IMR-90 (cell line): ENCODE measurements at regions not wholly inside any gene's neighbourhood (a gene's known extent, or its start where the extent isn't known, plus 50 kb on each side); places are given as distances from the start of the nearest gene placed in this dataset.

Experiments
- ATAC-seq: fragments of 200-7000 bp; cut with Tn5 transposase; 2 replicates; pipeline ENCODE4 v1.9.1; 2020; ENCODE audit warnings: low read depth, mild to moderate bottlenecking, moderate library complexity
- BruUV-seq: library from RNA; stranded (reverse); fragments of 400-500 nt; replicated peaks from 2 replicates; lab custom pipeline; 2021; lab: Mats Ljungman, UMichigan
- CTCF ChIA-PET: fragments of 300-600 bp; formaldehyde crosslinking; extraction: SDS; loops from one replicate; lab custom pipeline; 2021; ENCODE audit warnings: antibody characterized with exemption; lab: Yijun Ruan, JAX
- POLR2A ChIA-PET: fragments of 300-600 bp; sonication (Branson Sonifier 250); formaldehyde crosslinking; loops from one replicate; lab custom pipeline; 2022; ENCODE audit warnings: antibody characterized with exemption; ENCODE audit not compliant: unreplicated experiment; lab: Charles Lee
- DNase-seq: peaks from one replicate; pipeline ENCODE4 v3.0.0; 2013
- H2AFZ ChIP-seq: replicated peaks from 2 replicates; pipeline ENCODE3; 2013; ENCODE audit warnings: low read length, mild to moderate bottlenecking; ENCODE audit not compliant: poor library complexity
- H2AK5ac ChIP-seq: 2 replicates; pipeline ENCODE4 v1.6.1; 2013; ENCODE audit warnings: low read depth, low read length, inconsistent platforms
- H2AK9ac ChIP-seq: replicated peaks from 2 replicates; pipeline ENCODE3; 2013; ENCODE audit warnings: mild to moderate bottlenecking, low read depth, low read length, moderate library complexity; ENCODE audit not compliant: poor library complexity
- H2BK120ac ChIP-seq: 2 replicates; pipeline ENCODE4 v1.6.1; 2013; ENCODE audit warnings: low read depth, low read length, inconsistent platforms
- H2BK15ac ChIP-seq: 3 replicates; pipeline ENCODE4 v1.6.1; 2013; ENCODE audit warnings: low read depth, low read length, inconsistent platforms
- H2BK20ac ChIP-seq: 2 replicates; pipeline ENCODE4 v1.6.1; 2013; ENCODE audit warnings: low read depth, mild to moderate bottlenecking, inconsistent platforms, low read length, moderate library complexity
- H2BK5ac ChIP-seq: 2 replicates; pipeline ENCODE4 v1.6.1; 2013; ENCODE audit warnings: mild to moderate bottlenecking, low read depth, low read length, inconsistent platforms; ENCODE audit not compliant: poor library complexity, severe bottlenecking
- H3K14ac ChIP-seq: replicated peaks from 2 replicates; pipeline ENCODE4 v1.6.1; 2013; ENCODE audit warnings: low read depth, low read length, inconsistent platforms
- H3K18ac ChIP-seq: 2 replicates; pipeline ENCODE4 v1.6.1; 2013; ENCODE audit warnings: low read depth, low read length, control low read depth
- H3K23ac ChIP-seq: 2 replicates; pipeline ENCODE4 v1.6.1; 2013; ENCODE audit warnings: low read depth, low read length, inconsistent platforms
- H3K27ac ChIP-seq: 2 replicates; pipeline ENCODE4 v1.5.1; 2013; ENCODE audit warnings: mild to moderate bottlenecking, control low read depth, low read length; ENCODE audit not compliant: insufficient read depth
- H3K27me3 ChIP-seq: 2 replicates; pipeline ENCODE4 v1.6.1; 2013; ENCODE audit warnings: low read length; ENCODE audit not compliant: control insufficient read depth, insufficient read depth
- H3K36me3 ChIP-seq: 2 replicates; pipeline ENCODE4 v1.6.1; 2013; ENCODE audit warnings: low read length, mixed read lengths; ENCODE audit not compliant: control insufficient read depth, insufficient read depth
- H3K4ac ChIP-seq: 2 replicates; pipeline ENCODE4 v1.6.1; 2013; ENCODE audit warnings: low read depth, low read length, inconsistent platforms
- H3K4me1 ChIP-seq: 2 replicates; pipeline ENCODE4 v1.6.1; 2013; ENCODE audit warnings: low read length, mixed read lengths; ENCODE audit not compliant: control insufficient read depth, insufficient read depth
- H3K4me2 ChIP-seq: 2 replicates; pipeline ENCODE4 v1.6.1; 2013; ENCODE audit warnings: low read depth, mild to moderate bottlenecking, control low read depth, low read length, moderate library complexity
- H3K4me3 ChIP-seq: 2 replicates; pipeline ENCODE4 v1.5.1; 2013; ENCODE audit warnings: low read depth, mild to moderate bottlenecking, control low read depth, low read length, moderate library complexity; ENCODE audit not compliant: insufficient read depth
- H3K56ac ChIP-seq: 2 replicates; pipeline ENCODE4 v1.6.1; 2013; ENCODE audit warnings: low read length, inconsistent platforms; ENCODE audit not compliant: insufficient read depth; ENCODE audit errors: extremely low read depth
- H3K79me1 ChIP-seq, 2 experiments: 2 replicates each; pipeline ENCODE4 v1.6.1; 2013; ENCODE audit warnings: low read length in 2 of 2, inconsistent platforms in 1 of 2, low read depth in 1 of 2
- H3K9ac ChIP-seq: 2 replicates; pipeline ENCODE4 v1.6.1; 2013; ENCODE audit warnings: low read depth, low read length, control low read depth
- H3K9me1 ChIP-seq: 2 replicates; pipeline ENCODE4 v1.6.1; 2013; ENCODE audit warnings: low read length, inconsistent platforms; ENCODE audit not compliant: insufficient read depth
- H3K9me3 ChIP-seq: 2 replicates; pipeline ENCODE4 v1.6.1; 2013; ENCODE audit warnings: low read length; ENCODE audit not compliant: control insufficient read depth, insufficient read depth
- H4K20me1 ChIP-seq: 2 replicates; pipeline ENCODE4 v1.6.1; 2013; ENCODE audit warnings: low read length, inconsistent platforms; ENCODE audit not compliant: insufficient read depth
- H4K5ac ChIP-seq: 2 replicates; pipeline ENCODE4 v1.6.1; 2013; ENCODE audit warnings: mild to moderate bottlenecking, low read depth, low read length, control low read depth
- H4K8ac ChIP-seq, 2 experiments: 2 replicates each; pipeline ENCODE4 v1.6.1; 2013; ENCODE audit warnings: low read depth in 2 of 2, low read length in 2 of 2, control low read depth in 1 of 2, inconsistent platforms in 1 of 2
- H4K91ac ChIP-seq: 2 replicates; pipeline ENCODE4 v1.6.1; 2013; ENCODE audit warnings: low read depth, low read length, inconsistent platforms; ENCODE audit not compliant: insufficient read depth
- BHLHE40 ChIP-seq: fragments of 150-350 bp; IDR thresholded peaks from 2 replicates; pipeline ENCODE4 v1.6.1; 2016; ENCODE audit warnings: mild to moderate bottlenecking, low read depth, low read length
- CEBPB ChIP-seq: IDR thresholded peaks from 2 replicates; pipeline ENCODE4 v1.6.1; 2012; ENCODE audit warnings: low read depth, low read length, improper control_type of control experiment
- CHD1 ChIP-seq: IDR thresholded peaks from 2 replicates; pipeline ENCODE4 v1.6.1; 2012; ENCODE audit warnings: low read depth, low read length, improper control_type of control experiment
- FOS ChIP-seq: fragments of 150-350 bp; IDR thresholded peaks from 2 replicates; pipeline ENCODE4 v1.6.1; 2016; ENCODE audit warnings: low read depth, low read length
- MAFK ChIP-seq: IDR thresholded peaks from 2 replicates; pipeline ENCODE4 v1.6.1; 2012; ENCODE audit warnings: low read depth, low read length, improper control_type of control experiment
- MAZ ChIP-seq: IDR thresholded peaks from 2 replicates; pipeline ENCODE4 v1.6.1; 2012; ENCODE audit warnings: low read depth, mild to moderate bottlenecking, low read length, improper control_type of control experiment, moderate library complexity, borderline replicate concordance
- MXI1 ChIP-seq: IDR thresholded peaks from 2 replicates; pipeline ENCODE4 v1.6.1; 2012; ENCODE audit warnings: low read depth, mild to moderate bottlenecking, low read length, moderate library complexity, borderline replicate concordance
- NFE2L2 ChIP-seq: fragments of 150-350 bp; IDR thresholded peaks from 2 replicates; pipeline ENCODE4 v1.6.1; 2016; ENCODE audit warnings: low read depth, mild to moderate bottlenecking, low read length
- POLR2A ChIP-seq: IDR thresholded peaks from 2 replicates; pipeline ENCODE4 v1.6.1; 2012; ENCODE audit warnings: mild to moderate bottlenecking, low read depth, low read length
- RAD21 ChIP-seq: IDR thresholded peaks from 2 replicates; pipeline ENCODE4 v1.6.1; 2012; ENCODE audit warnings: low read length, improper control_type of control experiment
- RCOR1 ChIP-seq: IDR thresholded peaks from 2 replicates; pipeline ENCODE4 v1.6.1; 2012; ENCODE audit warnings: mild to moderate bottlenecking, low read length, improper control_type of control experiment; ENCODE audit not compliant: insufficient replicate concordance
- RFX5 ChIP-seq: IDR thresholded peaks from 2 replicates; pipeline ENCODE4 v1.8.0; 2012; ENCODE audit warnings: low read depth, mild to moderate bottlenecking, low read length, moderate library complexity
- WGBS, 2 experiments: methylation state at CpG; one replicate each; pipeline versions ENCODE4 v1.1.5 to v1.1.7; 2013; ENCODE audit warnings: missing lambda C conversion rate in 2 of 2; ENCODE audit not compliant: insufficient read length in 1 of 2; ENCODE audit errors: extremely low coverage in 2 of 2; 5-methylcytosine and 5-hydroxymethylcytosine counted together
- dilution Hi-C: fragments of 300-500 bp; cut with HindIII; formaldehyde crosslinking; loops from one replicate; pipeline ENCODE4 v1.14.3; 2018; ENCODE audit warnings: low sequenced_read_pairs; ENCODE audit not compliant: unreplicated experiment
- in situ Hi-C: fragments of 300-500 bp; cut with MboI; formaldehyde crosslinking; loops from 3 replicates; pipeline ENCODE4 v1.14.3; 2019; ENCODE audit warnings: low sequenced_read_pairs, inconsistent platforms, mixed read lengths
- intact Hi-C: fragments of 100-400 bp; cut with micrococcal nuclease; formaldehyde crosslinking; loops from 2 replicates; pipeline ENCODE4 v1.10.0; 2022
- TF ChIP-seq, protein P1 (sequence below): conservative IDR thresholded peaks from 2 replicates; pipeline ENCODE4 v1.5.1; 2012; ENCODE audit warnings: mild to moderate bottlenecking, low read depth, low read length, improper control_type of control experiment
- TF ChIP-seq, protein P2 (sequence below): fragments of 150-350 bp; IDR thresholded peaks from 2 replicates; pipeline ENCODE4 v1.6.1; 2016; ENCODE audit warnings: low read depth, mild to moderate bottlenecking, low read length, moderate library complexity, borderline replicate concordance
- TF ChIP-seq, protein P3 (sequence below): fragments of 150-350 bp; IDR thresholded peaks from 2 replicates; pipeline ENCODE4 v1.6.1; 2017; ENCODE audit warnings: mild to moderate bottlenecking, antibody characterized with exemption, low read length, low read depth

DNA sequence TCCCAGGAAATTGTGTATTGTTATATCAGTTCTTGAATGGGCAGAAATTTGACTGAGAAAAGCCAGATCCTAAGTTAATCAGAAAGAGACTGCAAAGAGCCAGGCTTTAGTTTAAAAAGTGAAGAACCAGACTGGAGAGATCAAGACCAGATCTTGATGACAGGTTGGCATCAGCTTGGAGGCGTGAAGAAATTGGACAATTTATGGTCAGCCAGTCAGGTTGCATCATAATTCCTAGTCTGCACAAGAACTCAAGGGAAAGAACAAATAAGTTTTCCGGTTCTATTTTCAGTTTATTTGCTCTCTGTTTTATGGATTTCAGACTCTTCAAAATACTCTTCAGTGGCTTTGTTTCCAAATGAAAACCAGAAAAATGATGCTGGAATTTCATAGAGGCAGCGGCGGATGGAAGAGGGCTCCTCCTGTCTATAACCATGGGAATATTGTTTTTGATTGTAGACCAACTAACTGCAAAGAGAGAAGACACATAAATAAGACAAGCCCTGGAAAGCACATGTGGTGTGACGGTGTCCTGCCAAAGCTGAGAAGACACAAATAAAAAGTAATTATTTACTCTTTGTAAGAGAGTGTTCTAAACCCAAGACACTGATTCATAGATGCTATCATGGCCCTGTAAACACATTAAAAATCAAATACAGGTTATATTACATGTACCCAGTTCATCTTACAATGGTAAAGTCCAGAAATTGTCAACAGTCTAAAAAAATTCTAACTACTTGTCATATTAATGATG is 91.7 kb downstream of the PCTP start:
- intact Hi-C loops = loop anchor here (10.0 kb wide), 2 partner anchors 752 to 1122 kb away; partner anchors contain the start of genes COIL and NOG
- H2BK15ac ChIP-seq = no peak overlapping the region
- H3K9me1 ChIP-seq = no peaks in the 10 kb centered on the region
- no peak for TF ChIP-seq FOS
- no peak for TF ChIP-seq RAD21
- TF ChIP-seq, protein P1, sequence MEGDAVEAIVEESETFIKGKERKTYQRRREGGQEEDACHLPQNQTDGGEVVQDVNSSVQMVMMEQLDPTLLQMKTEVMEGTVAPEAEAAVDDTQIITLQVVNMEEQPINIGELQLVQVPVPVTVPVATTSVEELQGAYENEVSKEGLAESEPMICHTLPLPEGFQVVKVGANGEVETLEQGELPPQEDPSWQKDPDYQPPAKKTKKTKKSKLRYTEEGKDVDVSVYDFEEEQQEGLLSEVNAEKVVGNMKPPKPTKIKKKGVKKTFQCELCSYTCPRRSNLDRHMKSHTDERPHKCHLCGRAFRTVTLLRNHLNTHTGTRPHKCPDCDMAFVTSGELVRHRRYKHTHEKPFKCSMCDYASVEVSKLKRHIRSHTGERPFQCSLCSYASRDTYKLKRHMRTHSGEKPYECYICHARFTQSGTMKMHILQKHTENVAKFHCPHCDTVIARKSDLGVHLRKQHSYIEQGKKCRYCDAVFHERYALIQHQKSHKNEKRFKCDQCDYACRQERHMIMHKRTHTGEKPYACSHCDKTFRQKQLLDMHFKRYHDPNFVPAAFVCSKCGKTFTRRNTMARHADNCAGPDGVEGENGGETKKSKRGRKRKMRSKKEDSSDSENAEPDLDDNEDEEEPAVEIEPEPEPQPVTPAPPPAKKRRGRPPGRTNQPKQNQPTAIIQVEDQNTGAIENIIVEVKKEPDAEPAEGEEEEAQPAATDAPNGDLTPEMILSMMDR = no peak
- no peak for TF ChIP-seq POLR2A
- no peak for TF ChIP-seq CEBPB
- TF ChIP-seq MAZ = no peak
- TF ChIP-seq MXI1 = no peak
- TF ChIP-seq BHLHE40 = no peak
- no peak for TF ChIP-seq CHD1
- TF ChIP-seq RCOR1 = no peak
- TF ChIP-seq, protein P2, sequence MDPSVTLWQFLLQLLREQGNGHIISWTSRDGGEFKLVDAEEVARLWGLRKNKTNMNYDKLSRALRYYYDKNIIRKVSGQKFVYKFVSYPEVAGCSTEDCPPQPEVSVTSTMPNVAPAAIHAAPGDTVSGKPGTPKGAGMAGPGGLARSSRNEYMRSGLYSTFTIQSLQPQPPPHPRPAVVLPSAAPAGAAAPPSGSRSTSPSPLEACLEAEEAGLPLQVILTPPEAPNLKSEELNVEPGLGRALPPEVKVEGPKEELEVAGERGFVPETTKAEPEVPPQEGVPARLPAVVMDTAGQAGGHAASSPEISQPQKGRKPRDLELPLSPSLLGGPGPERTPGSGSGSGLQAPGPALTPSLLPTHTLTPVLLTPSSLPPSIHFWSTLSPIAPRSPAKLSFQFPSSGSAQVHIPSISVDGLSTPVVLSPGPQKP = no peak
- no peak for TF ChIP-seq NFE2L2
- TF ChIP-seq RFX5 = no peak
- no peak for TF ChIP-seq MAFK
- TF ChIP-seq, protein P3, sequence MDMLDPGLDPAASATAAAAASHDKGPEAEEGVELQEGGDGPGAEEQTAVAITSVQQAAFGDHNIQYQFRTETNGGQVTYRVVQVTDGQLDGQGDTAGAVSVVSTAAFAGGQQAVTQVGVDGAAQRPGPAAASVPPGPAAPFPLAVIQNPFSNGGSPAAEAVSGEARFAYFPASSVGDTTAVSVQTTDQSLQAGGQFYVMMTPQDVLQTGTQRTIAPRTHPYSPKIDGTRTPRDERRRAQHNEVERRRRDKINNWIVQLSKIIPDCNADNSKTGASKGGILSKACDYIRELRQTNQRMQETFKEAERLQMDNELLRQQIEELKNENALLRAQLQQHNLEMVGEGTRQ = no peak
- no peaks in the 10 kb centered on the region for H3K9me3 ChIP-seq
- H3K27me3 ChIP-seq = 0 out of 2 replicates have a peak, but pooled peaks cover 2% of the 10 kb centered on the region
- H2AK9ac ChIP-seq = no peak overlapping the region
- H3K27ac ChIP-seq = no peak overlapping the region
- no peaks in the 10 kb centered on the region for H3K36me3 ChIP-seq
- BruUV-seq = no TSS peak
- no peak overlapping the region for H3K9ac ChIP-seq
- no peak overlapping the region for H3K4ac ChIP-seq
- no peaks in the 10 kb centered on the region for H3K79me1 ChIP-seq
- H4K20me1 ChIP-seq = no peaks in the 10 kb centered on the region
- no peak overlapping the region for H4K5ac ChIP-seq
- H2BK5ac ChIP-seq = no peak overlapping the region
- no peak overlapping the region for H4K91ac ChIP-seq
- no peak overlapping the region for H4K8ac ChIP-seq
- DNase-seq (no peak), ATAC-seq (no peak)
- no peak overlapping the region for H3K23ac ChIP-seq
- in situ Hi-C loops = loop anchor here (10.0 kb wide), 1 partner anchor 872 kb away; no protein-coding TSS in a partner anchor
- dilution Hi-C loops = no loop called here
- H2BK20ac ChIP-seq = no peak overlapping the region
- no peak overlapping the region for H3K14ac ChIP-seq
- H3K4me1 ChIP-seq = no peaks in the 10 kb centered on the region
- H2AFZ ChIP-seq = no peak overlapping the region
- POLR2A ChIA-PET = no interaction called here
- no peak overlapping the region for H3K4me2 ChIP-seq
- no peak overlapping the region for H3K18ac ChIP-seq
- no peak overlapping the region for H3K56ac ChIP-seq
- no peak overlapping the region for H2AK5ac ChIP-seq
- CTCF ChIA-PET = no interaction called here
- H2BK120ac ChIP-seq = no peak overlapping the region
- WGBS, 2 experiments = no CpG with 5 or more reads among the region's 5 CpGs
- H3K4me3 ChIP-seq = no peak overlapping the region
